GM19452 (cell line): ENCODE measurements at regions not wholly inside any gene's neighbourhood (a gene's known extent, or its start where the extent isn't known, plus 50 kb on each side); places are given as distances from the start of the nearest gene placed in this dataset.

ENCODE experiments used
- ATAC-seq: cut with Tn5 transposase; IDR thresholded peaks from one replicate; pipeline ENCODE4 v1.9.1; 2021; ENCODE audit not compliant: unreplicated experiment

DNA sequence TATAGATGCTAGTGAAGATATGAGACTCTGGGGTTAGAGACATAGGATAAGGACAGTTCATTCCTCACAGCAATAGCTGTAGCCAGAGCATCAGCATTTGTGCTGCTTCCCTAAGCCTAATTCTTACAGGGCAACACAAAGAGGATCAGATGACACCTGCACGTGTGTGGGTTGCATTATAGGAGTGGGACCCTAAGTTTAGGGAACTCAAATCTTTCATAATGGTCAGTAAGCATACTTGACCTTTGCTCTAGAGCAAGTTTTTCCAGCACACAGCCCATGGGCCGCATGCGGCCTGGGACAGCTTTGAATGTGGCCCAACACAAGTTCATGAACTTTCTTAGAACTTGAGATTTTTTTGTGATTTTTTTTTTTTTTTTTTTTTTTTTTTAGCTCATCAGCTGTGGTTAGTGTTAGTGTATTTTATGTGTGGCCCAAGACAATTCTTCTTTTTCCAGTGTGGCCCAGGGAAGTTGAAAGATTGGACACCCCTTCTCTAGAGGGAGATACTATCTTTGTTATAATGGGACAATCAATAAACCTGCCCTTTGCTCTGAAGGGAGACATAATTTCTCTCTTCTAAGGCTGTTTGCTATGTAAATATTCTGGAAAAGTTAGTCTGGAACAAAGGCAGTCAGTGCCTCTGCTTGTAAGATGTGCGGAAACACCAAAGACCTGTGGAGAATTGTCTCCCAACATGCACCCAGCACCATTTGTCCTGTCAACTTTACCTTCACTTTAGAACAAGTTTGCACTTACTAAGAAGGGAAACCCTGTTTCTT lies 650.2 kb downstream of the ZNF674 start:
- no peak for ATAC-seq

DNA sequence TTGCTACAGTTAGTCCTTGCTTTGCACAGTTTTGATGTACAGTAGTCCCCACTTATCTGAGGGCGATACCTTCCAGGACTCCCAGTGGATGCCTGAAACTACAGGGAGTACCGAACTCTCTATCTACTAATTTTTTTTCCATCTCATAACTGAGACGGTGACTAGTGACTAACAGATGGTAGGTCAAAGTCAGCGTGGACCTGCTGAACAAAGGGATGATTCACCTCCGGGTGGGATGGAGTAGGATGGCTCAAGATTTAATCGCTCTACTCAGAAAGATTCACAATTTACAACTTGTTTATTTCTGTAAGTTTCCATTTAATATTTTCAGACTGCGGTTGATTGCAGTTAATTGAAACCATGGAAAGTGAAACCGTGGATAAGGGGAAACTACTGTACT lies 655.8 kb downstream of the ZNF674 start:
- no peak for ATAC-seq

DNA sequence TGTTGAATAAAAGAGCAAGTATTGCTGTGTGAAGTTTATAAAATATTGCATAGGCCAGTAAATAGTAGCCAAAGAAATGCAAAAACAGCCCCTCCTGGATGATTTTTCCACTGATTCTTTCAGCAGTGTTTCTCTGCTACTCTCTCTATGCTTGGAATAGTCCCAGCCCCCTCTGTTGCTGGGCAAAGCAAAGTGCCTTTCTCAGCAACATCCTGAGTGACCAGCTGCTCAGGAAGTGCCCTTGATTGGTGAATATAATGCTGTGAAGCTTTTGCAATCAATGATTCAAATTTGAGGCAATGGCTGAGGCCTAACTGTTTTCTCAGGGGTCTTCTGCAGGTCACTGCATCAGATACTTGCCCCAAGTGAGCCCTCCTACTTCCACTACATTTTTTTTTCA lies 656.7 kb downstream of the ZNF674 start:
- no peak for ATAC-seq

DNA sequence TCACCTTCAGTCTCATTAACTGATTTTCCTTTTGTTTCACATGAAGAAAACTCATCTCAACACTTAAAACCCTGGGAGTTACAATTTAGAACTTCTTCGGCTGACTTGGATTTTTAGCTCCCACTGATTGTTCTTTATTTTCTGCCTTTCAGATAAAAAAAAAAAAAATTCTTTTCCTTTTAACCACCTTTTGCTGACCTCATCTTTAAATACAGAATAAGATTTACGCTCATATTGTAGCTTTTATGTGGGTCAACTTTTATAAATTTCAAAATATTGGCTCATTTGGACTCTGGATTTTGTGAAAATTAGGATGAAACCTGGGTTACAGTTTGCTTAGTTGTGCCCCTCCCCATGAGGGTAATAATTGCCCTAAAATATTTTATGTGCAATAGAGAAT lies 659.3 kb downstream of the ZNF674 start:
- ATAC-seq: no peak

DNA sequence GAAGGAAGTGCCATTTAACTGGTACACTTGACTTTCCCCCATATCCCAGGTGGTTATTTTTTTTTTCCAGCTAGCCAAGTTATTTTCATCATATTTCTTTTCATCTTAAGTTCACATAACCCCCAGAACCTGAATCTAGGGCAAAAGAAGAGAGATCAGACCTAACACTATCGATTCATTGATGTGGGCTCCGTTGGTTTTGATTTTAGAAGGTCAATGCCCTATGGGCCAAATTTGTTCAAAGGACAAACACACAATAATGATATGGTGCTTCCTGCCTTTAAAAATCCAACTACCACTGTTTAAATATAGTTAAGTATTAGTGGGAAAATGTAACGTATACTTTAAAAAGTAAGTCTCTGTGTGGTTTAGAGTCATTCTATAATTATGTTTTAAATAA lies 665.7 kb downstream of the ZNF674 start:
- ATAC-seq: no peak

DNA sequence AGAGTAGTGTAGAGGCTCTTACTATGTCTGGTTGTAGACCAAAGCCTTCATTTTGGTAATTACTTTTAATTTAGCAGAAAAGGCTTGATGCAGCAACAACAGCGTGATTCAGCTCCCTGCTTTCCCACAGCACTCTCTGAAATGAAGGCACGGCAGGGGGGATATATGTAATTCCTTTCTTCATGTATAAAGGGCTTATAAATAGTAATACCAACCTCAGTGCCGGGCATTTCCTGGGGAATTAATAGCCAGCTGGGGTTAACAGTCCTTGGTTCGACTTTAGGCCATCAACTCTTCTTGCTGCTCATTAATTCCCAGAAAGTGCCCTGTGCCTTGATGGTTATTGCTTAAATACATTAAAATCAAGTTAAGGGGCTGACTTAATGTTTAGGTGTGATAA lies 669.0 kb downstream of the ZNF674 start:
- ATAC-seq: no peak

DNA sequence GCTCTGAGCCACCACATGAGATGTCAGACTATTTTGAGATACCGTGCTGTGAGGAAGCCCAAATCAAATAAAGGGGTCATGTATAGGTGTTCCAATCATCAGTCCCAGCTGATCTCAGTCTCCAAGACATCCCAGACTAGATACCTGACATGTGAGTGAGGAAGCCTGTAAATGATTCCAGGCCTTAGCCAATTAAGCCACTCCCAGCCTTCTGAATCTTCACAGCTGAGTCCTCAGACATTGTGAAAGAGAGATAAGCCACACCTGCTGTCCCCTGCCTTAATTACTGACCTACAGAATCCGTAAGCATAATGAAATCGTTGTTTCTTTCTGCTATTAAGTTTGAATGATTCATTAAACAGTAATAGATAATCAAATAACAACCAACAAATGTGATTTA lies 671.4 kb downstream of the ZNF674 start:
- no peak for ATAC-seq

DNA sequence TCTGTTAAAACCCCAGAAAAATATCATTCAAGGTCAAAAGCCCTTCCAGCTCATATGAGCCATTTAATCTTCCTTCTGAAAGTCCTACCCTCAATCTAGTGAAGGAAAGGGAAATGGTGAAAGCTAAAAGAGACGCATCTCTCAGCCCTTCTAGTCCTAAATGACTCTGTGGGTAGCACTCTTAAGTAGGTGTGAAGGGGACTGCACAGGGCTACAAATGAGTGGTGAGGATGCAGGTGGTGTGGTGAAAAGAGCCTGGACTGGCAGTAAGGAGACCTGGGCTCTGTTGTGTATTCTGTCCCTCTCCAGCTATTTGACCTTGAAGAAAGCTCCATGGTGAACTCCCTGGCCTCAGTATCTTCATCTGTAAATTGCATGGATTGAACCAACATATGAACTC lies 671.8 kb upstream of the DIPK2B start:
- no peak for ATAC-seq

DNA sequence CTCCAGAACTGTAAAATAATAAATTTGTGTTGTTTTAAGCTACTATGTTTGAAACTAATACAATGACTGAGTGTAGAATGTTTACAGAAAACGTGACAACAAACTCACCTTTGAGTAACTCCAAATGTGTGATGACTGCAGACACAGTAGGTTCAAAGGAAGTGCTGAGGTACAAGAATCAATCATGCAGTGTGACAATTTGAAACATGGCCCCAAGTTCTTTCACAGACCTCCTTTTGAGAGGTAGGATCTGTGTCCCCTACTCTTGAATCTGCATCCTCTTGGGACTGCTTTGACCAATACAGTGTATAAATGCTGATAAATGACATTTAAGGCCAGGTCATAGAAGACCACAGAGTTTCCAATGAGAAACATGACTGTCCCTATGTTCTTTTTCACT lies 667.7 kb upstream of the DIPK2B start:
- ATAC-seq: no peak

DNA sequence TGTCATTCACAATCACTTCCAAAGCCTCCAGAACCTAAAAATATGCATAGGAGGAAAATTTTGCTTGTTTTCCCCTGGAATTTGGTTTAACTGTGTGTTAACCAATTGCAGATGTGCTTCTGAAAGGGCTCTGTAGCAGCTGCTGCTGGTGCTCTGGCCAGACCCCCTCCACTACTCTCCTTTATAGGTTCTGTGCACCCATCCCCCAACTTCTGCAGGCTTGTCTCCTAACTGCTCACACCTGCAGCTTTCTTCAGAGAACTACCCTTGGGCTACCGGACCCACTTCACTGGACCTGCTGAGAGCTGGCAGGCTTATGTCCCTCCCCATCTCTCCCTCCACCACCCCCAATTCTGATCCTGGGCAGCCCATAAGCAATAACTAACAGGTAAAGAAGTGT lies 662.1 kb upstream of the DIPK2B start:
- no peak for ATAC-seq

DNA sequence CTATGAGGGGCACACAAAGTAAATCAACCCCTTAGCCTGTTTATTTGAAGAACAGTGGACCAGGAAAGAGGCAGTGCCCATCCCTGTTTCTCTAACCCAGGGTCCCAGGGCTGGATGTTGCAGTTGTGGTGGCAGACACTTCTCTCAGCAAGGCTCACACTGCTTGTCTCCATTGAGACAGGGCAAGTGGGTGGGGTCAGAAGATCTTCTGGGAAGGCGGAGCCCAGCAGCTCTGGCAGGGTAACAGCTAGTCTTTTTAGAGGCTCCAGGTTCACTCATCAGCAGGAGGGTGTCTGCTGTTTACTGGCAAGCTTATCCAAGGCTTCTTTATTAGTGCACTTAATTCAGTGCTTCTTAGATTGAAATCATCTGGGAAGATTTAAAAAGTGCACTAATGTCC lies 659.8 kb upstream of the DIPK2B start:
- no peak for ATAC-seq

DNA sequence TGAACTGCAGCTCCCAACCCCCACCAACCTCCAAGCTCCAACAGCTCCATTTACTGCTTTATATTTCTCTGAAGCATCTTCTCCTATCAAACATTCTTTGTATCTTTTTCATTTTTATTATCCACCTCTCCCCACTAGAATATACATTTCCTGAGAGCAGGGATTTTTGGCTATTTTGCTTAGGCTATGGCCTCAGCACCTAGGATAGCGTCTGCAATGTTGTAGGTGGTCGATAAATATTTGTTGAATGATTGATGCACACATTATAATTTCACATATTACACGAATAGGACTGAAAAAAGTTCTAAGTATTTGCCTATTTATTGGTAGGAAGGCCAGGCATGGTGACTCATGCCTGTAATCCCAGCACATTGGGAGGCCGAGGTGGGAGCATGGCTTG lies 658.7 kb upstream of the DIPK2B start:
- ATAC-seq: no peak

DNA sequence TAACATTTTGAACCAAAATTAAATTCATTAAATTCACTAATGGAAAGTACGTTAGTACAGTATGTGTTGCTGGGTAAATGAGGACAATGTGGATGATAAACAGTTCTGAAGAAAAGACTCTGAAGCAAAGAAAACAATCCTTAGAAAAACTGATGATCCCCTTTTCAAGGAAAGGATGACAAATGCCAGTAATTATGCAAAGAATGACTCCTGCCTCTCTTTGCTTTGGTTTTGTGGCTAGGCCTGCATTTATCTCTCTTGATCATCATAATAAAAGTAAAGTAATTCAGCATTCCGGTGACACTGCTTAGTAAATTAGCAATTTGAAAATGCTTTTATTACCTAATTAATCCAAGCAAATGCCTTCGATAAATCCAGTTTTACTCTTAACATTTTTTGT lies 652.2 kb upstream of the DIPK2B start:
- ATAC-seq: no peak

DNA sequence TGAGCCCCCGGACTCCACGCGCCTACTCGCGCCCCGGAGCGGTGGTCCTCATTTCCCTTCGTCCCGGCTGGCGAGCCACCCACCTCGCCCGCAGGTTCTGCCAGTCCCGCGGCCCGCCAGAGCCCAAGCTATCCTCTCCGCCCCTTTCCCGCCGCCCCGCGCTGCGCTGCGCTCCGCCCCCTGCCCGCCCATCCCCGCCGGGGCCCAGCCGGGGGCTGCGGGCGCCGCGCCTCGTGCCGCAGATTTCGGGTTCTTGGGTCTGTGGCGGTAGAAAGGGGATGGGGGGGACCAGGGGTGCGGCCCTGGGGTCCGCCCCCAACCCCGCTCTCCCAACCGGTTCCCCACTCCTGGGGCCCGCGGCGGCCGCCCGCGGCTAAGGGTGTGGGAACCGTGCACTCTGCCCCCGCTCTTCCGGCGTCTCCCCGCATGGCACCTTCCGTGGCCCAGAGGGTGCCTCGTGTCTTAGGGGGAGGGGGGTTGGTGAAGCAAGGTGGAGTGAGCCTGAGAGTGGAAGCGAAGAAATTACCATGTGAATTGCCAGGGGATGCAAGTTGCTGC lies 650.8 kb upstream of the DIPK2B start:
- ATAC-seq: no peak

DNA sequence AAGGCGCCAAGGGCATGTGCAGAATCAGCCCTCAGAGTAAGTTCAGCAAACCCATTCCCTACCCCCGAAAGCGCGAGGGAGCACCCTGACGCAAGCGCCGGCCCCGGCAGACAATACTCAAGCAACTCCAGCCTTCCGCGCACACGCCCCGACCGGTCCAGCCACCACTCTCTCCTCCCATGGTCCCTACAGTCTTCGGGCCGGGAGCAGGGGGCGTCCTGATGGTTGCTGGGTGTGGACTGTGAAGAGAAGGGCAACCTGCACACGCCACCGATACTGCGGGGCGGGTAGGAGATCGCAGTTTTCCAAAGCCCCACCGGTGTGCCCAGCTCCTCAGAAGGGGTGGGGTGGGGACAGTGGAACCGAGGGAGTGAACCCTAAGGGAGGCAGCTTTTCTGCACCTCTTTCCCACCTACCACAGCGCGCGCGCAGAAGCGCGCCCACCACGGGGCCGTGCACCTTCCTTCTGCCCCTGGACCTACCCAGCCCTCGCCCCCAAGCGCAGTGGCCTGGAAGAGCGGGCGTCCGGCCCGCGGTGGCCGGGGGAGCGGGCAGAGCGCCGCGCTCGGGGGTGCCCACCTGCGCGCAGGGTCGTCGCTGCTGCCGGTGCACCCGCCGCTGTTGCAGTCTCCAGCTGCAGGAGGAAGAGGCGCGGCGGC lies 650.2 kb upstream of the DIPK2B start:
- ATAC-seq: no peak

DNA sequence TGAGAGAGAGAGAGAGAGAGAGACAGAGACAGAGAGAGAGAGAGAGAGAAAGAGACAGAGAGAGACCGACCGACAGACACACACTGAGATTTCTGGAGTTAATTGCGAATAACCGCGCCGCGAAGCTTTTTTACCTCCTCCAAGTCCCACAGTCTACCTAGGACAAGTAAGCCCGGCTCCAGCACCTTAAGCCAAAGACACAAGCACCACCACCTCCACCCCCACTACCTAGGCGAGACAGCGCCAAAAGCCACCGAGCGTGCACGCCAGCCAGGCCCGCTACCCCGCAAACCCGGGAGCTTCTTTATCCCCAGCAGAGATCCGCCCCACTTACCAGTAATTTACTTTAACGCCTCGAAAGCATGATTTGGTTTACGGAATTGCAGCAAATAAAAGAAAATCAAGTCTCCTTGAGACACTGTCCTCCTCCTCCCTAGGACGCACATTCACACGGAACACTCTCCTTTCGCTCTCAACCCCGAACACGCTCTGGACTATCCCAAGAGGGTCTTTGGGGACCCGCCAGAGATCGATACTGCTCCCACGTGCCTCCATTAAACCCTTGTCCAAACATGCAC lies 649.6 kb upstream of the DIPK2B start:
- ATAC-seq: no peak

DNA sequence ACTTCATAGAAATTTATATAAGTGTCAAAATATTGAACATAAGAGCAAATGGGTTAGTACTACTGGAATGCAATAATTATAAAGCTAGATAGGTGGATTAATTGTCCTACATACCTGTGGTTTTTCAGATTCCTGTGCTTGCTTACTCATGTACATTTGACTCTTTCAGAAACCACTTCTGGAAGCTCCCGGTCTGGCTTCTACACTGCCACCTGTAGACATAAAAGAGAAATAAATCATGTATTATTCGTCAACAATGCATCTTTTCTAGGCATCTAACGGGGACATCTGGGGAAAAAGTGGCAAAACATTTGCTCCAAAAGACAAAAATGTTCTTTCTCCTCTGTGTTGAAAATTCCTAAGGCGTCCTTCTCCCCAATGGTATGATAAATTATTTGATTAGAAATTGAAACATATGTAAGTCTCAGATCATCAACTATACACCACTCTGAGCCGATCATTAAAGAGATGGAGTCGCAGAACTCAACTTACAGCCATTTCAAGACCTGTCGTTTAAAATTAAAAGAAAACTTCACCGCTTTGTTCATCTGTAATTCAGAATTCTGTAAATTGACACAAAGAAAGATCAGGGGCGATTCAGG lies 648.7 kb upstream of the DIPK2B start:
- ATAC-seq: no peak

DNA sequence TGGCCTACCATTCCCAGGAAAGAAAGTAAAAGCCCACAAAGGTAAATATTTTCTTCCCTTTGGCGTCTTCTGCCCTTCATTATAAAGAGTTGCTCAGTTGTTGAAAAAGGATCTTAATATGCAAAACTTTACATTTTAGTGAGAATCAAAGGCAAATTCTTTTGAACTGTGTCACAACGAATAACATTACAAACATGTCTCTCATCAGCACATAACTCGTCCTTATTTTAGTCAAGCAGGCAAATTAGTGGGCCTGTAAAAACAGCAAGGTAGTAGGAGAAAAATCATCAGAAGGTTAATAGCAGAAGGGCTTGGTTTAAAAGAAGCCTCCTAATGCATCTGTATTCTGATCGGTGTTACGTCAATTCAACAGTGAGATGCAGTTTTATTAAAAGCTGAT lies 647.3 kb upstream of the DIPK2B start:
- ATAC-seq: no peak

DNA sequence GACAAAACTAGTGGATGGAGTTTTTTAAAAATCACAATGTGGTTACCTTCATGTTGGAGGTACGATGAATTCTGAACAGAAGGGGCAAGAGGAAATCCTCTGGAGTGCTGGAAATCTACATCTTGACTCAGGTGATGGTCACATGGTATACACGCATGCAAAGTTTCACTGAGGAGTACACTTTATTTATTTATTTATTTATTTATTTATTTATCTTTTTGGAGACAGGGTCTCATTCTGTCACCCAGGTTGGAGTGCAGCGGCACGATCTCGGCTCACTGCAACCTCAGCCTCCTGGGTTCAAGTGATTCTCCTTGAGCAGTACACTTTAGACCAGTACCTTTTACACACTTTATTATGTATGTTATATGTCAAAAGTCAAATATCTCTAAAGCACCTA lies 645.7 kb upstream of the DIPK2B start:
- ATAC-seq: no peak

DNA sequence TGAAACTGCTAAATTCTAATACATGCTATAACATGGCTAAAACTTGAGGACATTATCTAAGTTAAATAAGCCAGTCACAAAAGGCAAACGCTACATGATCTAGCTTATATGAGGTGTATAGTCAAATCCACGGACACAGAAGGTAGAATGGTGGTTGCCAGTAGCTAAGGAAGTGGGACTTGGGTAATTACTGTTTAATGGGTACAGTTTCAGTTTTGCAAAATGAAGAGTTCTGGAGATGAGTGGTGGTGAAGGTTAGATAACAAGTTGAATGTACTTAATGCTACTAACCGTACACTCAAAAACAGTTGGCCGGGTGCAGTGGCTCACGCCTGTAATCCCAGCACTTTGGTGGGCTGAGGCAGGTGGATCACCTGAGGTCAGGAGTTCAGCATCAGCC lies 644.5 kb upstream of the DIPK2B start:
- ATAC-seq: no peak

DNA sequence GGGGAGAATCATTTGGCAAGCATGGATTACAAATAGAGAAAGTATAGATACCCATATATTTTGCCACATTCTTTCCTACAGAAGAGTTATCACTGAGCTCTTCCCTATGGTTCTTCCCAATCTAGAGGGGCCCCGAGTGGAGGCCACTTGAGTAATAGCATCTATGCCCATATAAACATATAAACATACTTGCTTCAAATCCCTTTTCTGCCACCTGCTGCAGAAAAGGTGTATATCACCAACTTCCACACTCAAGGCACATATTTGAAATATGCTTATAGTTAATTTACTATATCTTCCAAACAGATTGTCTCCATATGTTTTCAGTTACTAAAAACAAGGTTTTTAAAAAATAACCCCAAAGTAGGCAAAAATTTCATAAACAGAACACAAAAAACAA lies 642.8 kb upstream of the DIPK2B start:
- ATAC-seq: no peak

DNA sequence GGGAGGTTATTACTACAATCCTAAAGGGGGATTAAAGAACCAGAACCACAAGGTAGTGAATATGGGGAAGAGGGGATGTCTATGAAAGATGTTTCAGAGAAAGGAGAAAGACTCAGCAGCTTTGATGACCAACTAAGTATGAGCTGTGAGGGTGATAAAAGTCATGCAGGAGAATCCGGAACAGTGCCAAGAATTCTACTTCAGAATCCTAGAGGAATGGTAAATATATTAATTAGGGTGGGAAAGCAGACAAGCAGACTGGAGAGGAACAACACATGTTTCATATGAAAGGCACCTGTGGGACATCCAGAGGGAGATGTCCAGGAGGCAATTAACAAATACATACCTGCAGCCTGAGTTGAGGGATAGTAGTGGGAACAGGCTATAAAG lies 642.2 kb upstream of the DIPK2B start:
- no peak for ATAC-seq
